H9 (cell line): ENCODE measurements at regions not wholly inside any gene's neighbourhood (a gene's known extent, or its start where the extent isn't known, plus 50 kb on each side); places are given as distances from the start of the nearest gene placed in this dataset.

Experiments
- DNase-seq: peaks from one replicate; pipeline ENCODE4 v3.0.0-alpha.2; 2017
- H2AFZ ChIP-seq: one replicate; pipeline ENCODE4 v1.6.1; 2013; ENCODE audit warnings: mild to moderate bottlenecking, low read length, control low read depth, moderate library complexity
- H2AK5ac ChIP-seq: 2 replicates; pipeline ENCODE4 v1.6.1; 2013; ENCODE audit warnings: low read length, control low read depth, mixed read lengths; ENCODE audit not compliant: insufficient read length
- H2BK120ac ChIP-seq: one replicate; pipeline ENCODE4 v1.6.1; 2013; ENCODE audit warnings: low read depth, mild to moderate bottlenecking, low read length, control low read depth, inconsistent platforms; ENCODE audit not compliant: poor library complexity, severe bottlenecking
- H2BK12ac ChIP-seq: 2 replicates; pipeline ENCODE4 v1.6.1; 2013; ENCODE audit warnings: low read length, control low read depth, mixed read lengths, low read depth; ENCODE audit not compliant: insufficient read length
- H2BK15ac ChIP-seq: 2 replicates; pipeline ENCODE4 v1.6.1; 2013; ENCODE audit warnings: low read depth, low read length, control low read depth
- H2BK20ac ChIP-seq: one replicate; pipeline ENCODE4 v1.6.1; 2013; ENCODE audit warnings: low read depth, mild to moderate bottlenecking, low read length, control low read depth, inconsistent platforms; ENCODE audit not compliant: poor library complexity, severe bottlenecking
- H2BK5ac ChIP-seq: 2 replicates; pipeline ENCODE4 v1.6.1; 2013; ENCODE audit warnings: low read length, control low read depth, mixed read lengths; ENCODE audit not compliant: insufficient read length
- H3K14ac ChIP-seq: 2 replicates; pipeline ENCODE4 v1.6.1; 2013; ENCODE audit warnings: low read length, control low read depth; ENCODE audit not compliant: insufficient read depth
- H3K18ac ChIP-seq: 2 replicates; pipeline ENCODE4 v1.6.1; 2013; ENCODE audit warnings: low read depth, mild to moderate bottlenecking, mixed read lengths, low read length, control low read depth; ENCODE audit not compliant: insufficient read length
- H3K23ac ChIP-seq: 2 replicates; pipeline ENCODE4 v1.6.1; 2013; ENCODE audit warnings: low read length, control low read depth, mixed read lengths, low read depth; ENCODE audit not compliant: insufficient read length
- H3K23me2 ChIP-seq: 2 replicates; pipeline ENCODE4 v1.6.1; 2013; ENCODE audit warnings: low read depth, mild to moderate bottlenecking, mixed read lengths, low read length, control low read depth; ENCODE audit not compliant: insufficient read length, poor library complexity, severe bottlenecking
- H3K27ac ChIP-seq: 2 replicates; pipeline ENCODE4 v1.5.1; 2013; ENCODE audit warnings: low read length, control low read depth, mixed read lengths, low read depth; ENCODE audit not compliant: insufficient read length
- H3K27me3 ChIP-seq: 2 replicates; pipeline ENCODE4 v1.6.1; 2013; ENCODE audit warnings: low read length, control low read depth, inconsistent platforms; ENCODE audit not compliant: insufficient read depth
- H3K4ac ChIP-seq: 2 replicates; pipeline ENCODE4 v1.6.1; 2013; ENCODE audit warnings: low read depth, mild to moderate bottlenecking, control low read depth, inconsistent platforms, low read length, moderate library complexity
- H3K4me1 ChIP-seq: 2 replicates; pipeline ENCODE4 v1.6.1; 2013; ENCODE audit warnings: low read length, control low read depth, inconsistent platforms; ENCODE audit not compliant: insufficient read depth
- H3K4me2 ChIP-seq: 2 replicates; pipeline ENCODE4 v1.6.1; 2013; ENCODE audit warnings: low read length, control low read depth, mixed read lengths; ENCODE audit not compliant: insufficient read length, insufficient read depth
- H3K56ac ChIP-seq: 2 replicates; pipeline ENCODE4 v1.6.1; 2013; ENCODE audit warnings: low read depth, mild to moderate bottlenecking, mixed read lengths, low read length, control low read depth; ENCODE audit not compliant: insufficient read length
- H3K79me1 ChIP-seq: 2 replicates; pipeline ENCODE4 v1.6.1; 2013; ENCODE audit warnings: low read depth, mild to moderate bottlenecking, moderate library complexity, low read length, control low read depth, inconsistent platforms; ENCODE audit not compliant: insufficient read depth, poor library complexity, severe bottlenecking
- H3K79me2 ChIP-seq: 2 replicates; pipeline ENCODE4 v1.6.1; 2013; ENCODE audit warnings: low read length, control low read depth, inconsistent platforms; ENCODE audit not compliant: insufficient read depth
- H3K9ac ChIP-seq: 2 replicates; pipeline ENCODE4 v1.6.1; 2013; ENCODE audit warnings: low read length, control low read depth, mixed read lengths; ENCODE audit not compliant: insufficient read length; ENCODE audit errors: extremely low read depth
- H3K9me3 ChIP-seq: one replicate; pipeline ENCODE4 v1.6.1; 2013; ENCODE audit warnings: low read depth, low read length, inconsistent platforms; ENCODE audit not compliant: control insufficient read depth
- H3T11ph ChIP-seq: one replicate; pipeline ENCODE4 v1.6.1; 2013; ENCODE audit warnings: mild to moderate bottlenecking, low read length, control low read depth, inconsistent platforms
- H4K20me1 ChIP-seq: one replicate; pipeline ENCODE4 v1.6.1; 2013; ENCODE audit not compliant: control insufficient read depth, insufficient read length, insufficient read depth
- H4K5ac ChIP-seq: 2 replicates; pipeline ENCODE4 v1.6.1; 2013; ENCODE audit warnings: low read depth, mild to moderate bottlenecking, mixed read lengths, low read length, control low read depth; ENCODE audit not compliant: insufficient read length
- H4K8ac ChIP-seq: replicated peaks from 2 replicates; pipeline ENCODE4 v1.6.1; 2013; ENCODE audit warnings: low read length, control low read depth, mixed read lengths, low read depth; ENCODE audit not compliant: insufficient read length
- H4K91ac ChIP-seq: 2 replicates; pipeline ENCODE4 v1.6.1; 2013; ENCODE audit warnings: low read depth, mild to moderate bottlenecking, moderate library complexity, mixed read lengths, low read length, control low read depth; ENCODE audit not compliant: insufficient read length
- H3K27ac Mint-ChIP-seq, 3 experiments: 2 replicates in 2 of 3; 3 replicates in 1 of 3; pipeline ENCODE4 v1.8.0; 2020 to 2021; ENCODE audit warnings: mixed read lengths in 3 of 3, mild to moderate bottlenecking in 1 of 3, moderate library complexity in 1 of 3
- H3K27me3 Mint-ChIP-seq: 2 replicates; pipeline ENCODE4 v1.8.0; 2021; ENCODE audit warnings: low read depth, mild to moderate bottlenecking, moderate library complexity, mixed read lengths
- H3K36me3 Mint-ChIP-seq, 3 experiments: 2 replicates in 2 of 3; 3 replicates in 1 of 3; pipeline ENCODE4 v1.8.0; 2020 to 2021; ENCODE audit warnings: low read depth in 3 of 3, mixed read lengths in 3 of 3; ENCODE audit not compliant: insufficient read depth in 1 of 3
- H3K4me1 Mint-ChIP-seq, 2 experiments: 2 replicates each; pipeline ENCODE4 v1.8.0; 2020; ENCODE audit warnings: mixed read lengths in 2 of 2
- H3K4me3 Mint-ChIP-seq, 2 experiments: 2 replicates in 1 of 2; 3 replicates in 1 of 2; pipeline ENCODE4 v1.8.0; 2020 to 2021; ENCODE audit warnings: mild to moderate bottlenecking in 2 of 2, mixed read lengths in 2 of 2, moderate library complexity in 1 of 2
- H3K9me3 Mint-ChIP-seq, 2 experiments: 2 replicates in 1 of 2; 3 replicates in 1 of 2; pipeline ENCODE4 v1.8.0; 2020; ENCODE audit warnings: mild to moderate bottlenecking in 2 of 2, mixed read lengths in 2 of 2, moderate library complexity in 1 of 2
- WGBS: extraction: QIAGEN DNeasy Blood & Tissue Kit; methylation state at CpG from one replicate; pipeline ENCODE4 v1.1.7; 2013; ENCODE audit warnings: missing lambda C conversion rate, low lambda C conversion rate, mixed read lengths; ENCODE audit not compliant: insufficient read length; ENCODE audit errors: extremely low coverage; 5-methylcytosine and 5-hydroxymethylcytosine counted together
- TF ChIP-seq, protein P1 (sequence below): fragments of 200-600 bp; sonication (generic); conservative IDR thresholded peaks from 3 replicates; pipeline ENCODE4 v1.8.0; 2021; ENCODE audit warnings: antibody characterized with exemption, mild to moderate bottlenecking

DNA sequence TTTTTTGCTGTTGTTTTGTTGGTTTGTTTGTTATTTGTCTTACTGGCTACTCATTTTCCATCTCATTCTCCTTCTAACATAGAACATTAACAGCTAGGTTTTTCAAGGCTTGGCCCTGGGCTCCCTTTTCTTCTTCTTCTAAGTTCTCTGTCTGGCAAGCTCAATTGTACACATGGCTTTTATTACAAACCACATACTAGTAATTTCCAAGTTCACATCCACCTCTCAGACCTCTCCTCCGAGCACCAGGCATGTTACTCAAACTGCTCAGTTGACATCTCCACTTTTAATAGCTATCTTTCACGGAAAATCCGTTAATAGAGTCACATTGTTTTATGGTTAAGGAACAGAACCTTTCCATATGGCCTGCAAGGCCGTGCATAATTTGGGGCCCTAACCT lies 736.9 kb upstream of the ADAMTS5 start:
- H2AFZ ChIP-seq, result no peak overlapping the region
- WGBS, result no CpG with 5 or more reads among the region's 4 CpGs
- no peak overlapping the region for H3T11ph ChIP-seq
- H3K27me3 ChIP-seq, result no peaks in the 10 kb centered on the region
- no peak overlapping the region for H3K4ac ChIP-seq
- no peak overlapping the region for H2BK15ac ChIP-seq
- H3K9ac ChIP-seq, result no peak overlapping the region
- H3K14ac ChIP-seq, result no peak overlapping the region
- H2AK5ac ChIP-seq, result no peak overlapping the region
- H3K9me3 ChIP-seq, result no peaks in the 10 kb centered on the region
- Mint-ChIP-seq H3K4me1 (no peaks in the 10 kb centered on the region), H3K4me3 (no peak overlapping the region), H3K36me3 (peaks cover 0 to 8% (median 0%) of the 10 kb centered on the region in 3 experiments; a peak in 2 of 7 replicates), H3K27ac (no peak overlapping the region), H3K9me3 (peaks cover 3 to 6% of the 10 kb centered on the region in 2 experiments; a peak in 4 of 5 replicates), H3K27me3 (no peaks in the 10 kb centered on the region)
- H2BK12ac ChIP-seq, result no peak overlapping the region
- no peak overlapping the region for H3K18ac ChIP-seq
- no peak overlapping the region for H3K23ac ChIP-seq
- H2BK5ac ChIP-seq, result no peak overlapping the region
- no peaks in the 10 kb centered on the region for H3K4me1 ChIP-seq
- H4K8ac ChIP-seq, result no peak overlapping the region
- no peak overlapping the region for H2BK20ac ChIP-seq
- no peak overlapping the region for H2BK120ac ChIP-seq
- no peaks in the 10 kb centered on the region for H3K79me2 ChIP-seq
- H4K5ac ChIP-seq, result no peak overlapping the region
- no peak for DNase-seq
- no peak overlapping the region for H3K56ac ChIP-seq
- H3K79me1 ChIP-seq, result no peaks in the 10 kb centered on the region
- TF ChIP-seq, protein P1, sequence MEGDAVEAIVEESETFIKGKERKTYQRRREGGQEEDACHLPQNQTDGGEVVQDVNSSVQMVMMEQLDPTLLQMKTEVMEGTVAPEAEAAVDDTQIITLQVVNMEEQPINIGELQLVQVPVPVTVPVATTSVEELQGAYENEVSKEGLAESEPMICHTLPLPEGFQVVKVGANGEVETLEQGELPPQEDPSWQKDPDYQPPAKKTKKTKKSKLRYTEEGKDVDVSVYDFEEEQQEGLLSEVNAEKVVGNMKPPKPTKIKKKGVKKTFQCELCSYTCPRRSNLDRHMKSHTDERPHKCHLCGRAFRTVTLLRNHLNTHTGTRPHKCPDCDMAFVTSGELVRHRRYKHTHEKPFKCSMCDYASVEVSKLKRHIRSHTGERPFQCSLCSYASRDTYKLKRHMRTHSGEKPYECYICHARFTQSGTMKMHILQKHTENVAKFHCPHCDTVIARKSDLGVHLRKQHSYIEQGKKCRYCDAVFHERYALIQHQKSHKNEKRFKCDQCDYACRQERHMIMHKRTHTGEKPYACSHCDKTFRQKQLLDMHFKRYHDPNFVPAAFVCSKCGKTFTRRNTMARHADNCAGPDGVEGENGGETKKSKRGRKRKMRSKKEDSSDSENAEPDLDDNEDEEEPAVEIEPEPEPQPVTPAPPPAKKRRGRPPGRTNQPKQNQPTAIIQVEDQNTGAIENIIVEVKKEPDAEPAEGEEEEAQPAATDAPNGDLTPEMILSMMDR, result no peak
- H4K91ac ChIP-seq, result no peak overlapping the region
- H3K27ac ChIP-seq, result no peak overlapping the region
- no peaks in the 10 kb centered on the region for H3K23me2 ChIP-seq
- no peaks in the 10 kb centered on the region for H4K20me1 ChIP-seq
- no peak overlapping the region for H3K4me2 ChIP-seq
